ENCODE measurements at regions not wholly inside any gene's neighbourhood (a gene's known extent, or its start where the extent isn't known, plus 50 kb on each side); places are given as distances from the start of the nearest gene placed in this dataset.

DNA sequence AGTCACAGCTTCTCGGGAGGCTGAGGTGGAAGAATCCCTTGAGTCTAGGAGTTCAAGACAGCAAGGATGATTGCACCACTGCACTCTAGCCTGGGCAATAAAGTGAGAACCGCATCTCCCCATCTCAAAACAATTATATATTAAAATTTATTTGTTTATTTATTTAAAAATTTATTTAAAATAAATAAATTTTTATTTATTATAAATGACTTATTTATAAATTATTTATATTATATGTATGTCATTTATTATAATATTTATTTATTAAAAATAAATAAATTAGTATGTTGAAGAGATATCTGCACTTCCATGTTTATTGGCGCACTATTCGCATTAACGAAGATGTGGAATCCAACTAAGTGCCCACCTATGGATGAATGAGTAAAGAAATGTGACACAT, 683.2 kb upstream of the BRINP3 start:
- DNase-seq = no peak

GRCh38 chr1:191162762-191163161, 685.1 kb upstream of the BRINP3 start:
- no peak for DNase-seq

- DNase-seq = no peak
Measured at GRCh38 chr1:191163621-191164020, 686.0 kb upstream of the BRINP3 start.

DNA sequence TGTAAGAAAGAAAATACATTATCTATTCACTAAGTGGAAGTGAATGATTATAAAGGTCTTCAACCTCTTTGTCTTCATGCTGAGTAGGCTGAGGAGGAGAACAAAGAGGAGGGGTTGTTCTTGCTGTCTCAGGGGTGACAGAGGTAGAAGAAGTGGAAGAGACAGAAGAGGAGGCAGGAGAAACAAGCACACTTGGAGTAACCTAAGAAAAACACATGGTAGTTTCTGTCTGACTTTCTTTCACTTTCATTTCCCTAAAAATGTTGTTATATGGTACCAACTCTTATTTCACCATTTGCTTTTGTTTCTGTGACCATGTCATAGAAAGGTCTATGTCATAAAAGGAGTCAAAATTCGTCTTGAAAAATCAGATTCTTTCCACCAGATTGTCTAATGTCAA, 696.6 kb upstream of the BRINP3 start:
- DNase-seq = no peak

DNA sequence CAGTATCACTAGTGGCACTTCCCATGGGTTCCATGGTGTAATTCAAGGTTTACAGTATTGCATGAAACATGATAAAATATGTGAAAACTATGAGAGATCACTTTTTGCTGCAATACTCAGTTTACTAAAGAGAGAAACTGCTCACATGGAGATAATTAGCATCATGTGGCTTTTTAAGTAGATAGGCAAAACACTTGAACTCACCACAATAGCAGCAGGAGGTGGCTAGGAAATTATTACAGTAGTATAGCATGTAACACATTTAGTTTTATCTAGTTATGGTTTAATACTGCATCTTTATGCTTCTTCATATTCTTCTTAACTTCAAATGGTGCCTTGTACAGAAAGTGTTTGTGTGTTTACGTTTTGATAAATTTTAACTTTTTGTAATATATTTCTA, 698.5 kb upstream of the BRINP3 start:
- no peak for DNase-seq

- no peak for DNase-seq
Measured at GRCh38 chr1:191206513-191207207, 729.0 kb upstream of the BRINP3 start.

- no peak for DNase-seq
Measured at GRCh38 chr1:191222206-191222605, 744.5 kb upstream of the BRINP3 start.

DNA sequence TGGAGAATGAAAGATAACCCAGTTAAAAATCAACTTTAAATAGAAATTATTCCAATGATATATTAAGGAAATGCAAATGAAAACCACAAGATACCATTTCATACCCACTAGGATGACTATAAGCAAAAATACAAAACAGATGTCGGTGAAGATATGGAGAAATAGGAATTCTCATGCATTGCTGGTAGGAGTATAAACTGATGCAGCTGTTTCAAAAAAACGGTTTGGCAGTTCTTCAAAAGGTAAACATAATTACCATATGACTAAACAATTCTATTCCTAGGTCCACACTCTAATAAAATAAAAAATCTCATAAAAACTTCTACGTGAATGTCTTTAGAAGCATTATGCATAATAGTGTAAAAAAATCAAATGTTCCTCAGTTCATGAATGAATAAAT, 763.3 kb upstream of the BRINP3 start:
- no peak for DNase-seq

DNA sequence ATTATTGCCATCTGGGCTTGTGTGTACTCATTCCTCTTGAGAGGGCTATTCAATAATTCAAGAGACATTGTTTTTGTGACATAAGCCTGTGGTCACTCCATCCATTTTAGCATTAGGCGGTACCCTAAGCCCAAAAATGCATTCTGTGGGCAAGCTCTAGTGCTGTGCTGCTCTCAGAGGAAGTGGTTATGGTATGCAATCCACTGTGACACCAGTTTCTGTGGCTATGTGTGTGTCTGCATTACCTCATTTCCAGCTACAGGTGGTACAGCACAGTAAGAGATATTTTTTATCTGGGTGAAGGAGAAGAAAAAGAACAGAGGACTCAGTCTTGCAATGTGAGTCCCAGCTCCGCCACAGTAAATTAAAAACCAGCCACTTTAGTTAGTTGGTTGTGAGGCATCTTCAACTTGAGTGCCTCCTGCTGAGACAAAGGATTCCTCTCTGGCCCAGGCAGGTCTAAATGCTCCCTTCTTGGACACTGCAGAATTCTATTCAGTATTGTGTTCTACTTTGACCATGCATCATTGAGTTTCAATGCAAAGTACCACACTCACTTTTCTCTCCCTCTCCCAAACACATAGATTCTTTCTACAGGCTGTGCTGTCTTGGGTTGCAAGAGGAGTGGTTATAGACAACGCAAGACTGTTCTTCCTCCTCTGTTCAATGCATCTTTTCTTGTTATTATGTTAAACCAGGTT, 777.8 kb upstream of the BRINP3 start:
- DNase-seq = no peak

DNA sequence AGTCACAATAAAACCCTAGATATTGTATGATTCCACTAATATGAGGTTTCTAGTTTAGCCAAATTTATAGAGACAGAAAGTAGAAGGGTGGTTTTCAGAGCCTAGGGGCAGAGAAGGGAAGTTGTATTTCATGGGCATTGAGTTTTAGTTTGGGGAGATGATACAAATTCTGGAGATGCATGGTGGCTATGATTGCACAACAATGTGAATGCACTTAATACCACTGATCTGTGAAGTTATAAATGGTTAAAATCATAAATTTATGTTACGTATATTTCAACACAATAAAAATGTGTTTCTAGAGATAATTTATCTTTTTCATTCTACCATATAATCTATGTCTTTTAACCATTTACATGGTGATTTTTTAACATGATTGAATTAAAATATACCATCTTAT, 779.3 kb upstream of the BRINP3 start:
- DNase-seq = no peak

- DNase-seq = no peak
Measured at GRCh38 chr1:191260056-191260455, 782.4 kb upstream of the BRINP3 start.

- DNase-seq = no peak
Measured at GRCh38 chr1:191261111-191261510, 783.4 kb upstream of the BRINP3 start.

DNA sequence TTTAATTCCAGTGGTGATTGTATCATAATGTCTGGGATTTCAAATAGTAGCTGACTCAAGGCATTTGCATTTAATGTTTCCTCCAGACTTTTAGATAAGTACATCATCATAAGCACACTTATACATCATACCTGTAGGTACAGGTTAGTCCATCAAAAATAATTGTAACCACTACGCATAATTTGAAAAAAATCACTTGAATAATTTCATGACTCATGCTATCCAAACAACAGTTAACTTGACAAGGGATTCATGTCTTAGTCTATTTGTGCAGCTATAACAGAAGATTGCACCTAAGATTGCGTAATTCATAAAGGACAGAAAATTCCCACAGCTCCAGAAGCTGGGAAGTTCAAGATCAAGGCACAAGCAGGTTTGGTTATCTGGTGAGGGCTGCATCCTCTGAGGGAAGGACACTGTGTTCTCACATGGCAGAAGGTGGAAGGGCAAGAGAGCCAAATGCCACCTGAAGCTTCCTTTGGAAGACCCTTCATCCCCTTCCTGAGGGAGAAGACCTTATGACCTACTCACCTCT, 801.7 kb upstream of the BRINP3 start:
- no peak for DNase-seq

DNA sequence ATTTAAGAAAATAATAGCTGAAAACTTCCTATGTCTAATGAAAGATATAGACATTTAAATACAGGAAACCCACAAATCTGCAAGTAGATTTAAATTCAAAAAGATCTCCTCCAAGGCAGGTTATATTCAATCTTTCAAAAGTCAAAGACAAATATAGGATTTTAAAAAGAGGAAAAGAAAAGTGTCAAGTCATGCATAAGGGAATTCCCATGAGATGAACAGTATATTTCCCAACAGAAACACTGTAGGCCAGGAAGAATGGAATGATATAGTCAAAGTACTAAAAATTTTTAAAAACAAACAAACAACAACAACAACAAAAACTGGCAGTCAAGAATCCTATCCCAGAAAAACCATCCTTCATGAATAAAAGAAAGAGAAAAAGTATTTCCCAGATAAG, 806.5 kb upstream of the BRINP3 start:
- no peak for DNase-seq

DNA sequence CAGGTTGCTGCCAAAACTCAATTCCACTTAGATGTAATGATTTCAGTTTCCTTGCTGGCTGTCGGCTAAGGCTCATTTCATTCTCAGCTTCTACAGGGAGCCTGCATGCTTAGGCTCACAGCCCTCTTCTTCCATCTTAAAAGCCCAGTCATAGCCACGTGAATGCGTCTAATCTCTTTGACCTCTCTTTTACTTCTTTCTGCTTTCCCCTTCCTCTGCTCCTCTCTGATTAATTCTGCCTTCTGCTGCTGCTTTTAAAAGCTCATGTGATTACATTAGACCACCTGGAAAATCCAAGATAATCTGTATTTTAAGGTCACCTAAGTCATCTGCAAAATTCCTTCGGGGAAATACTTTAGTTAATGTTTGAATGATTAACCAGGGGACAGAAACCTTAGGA, 812.8 kb upstream of the BRINP3 start:
- DNase-seq = no peak

DNA sequence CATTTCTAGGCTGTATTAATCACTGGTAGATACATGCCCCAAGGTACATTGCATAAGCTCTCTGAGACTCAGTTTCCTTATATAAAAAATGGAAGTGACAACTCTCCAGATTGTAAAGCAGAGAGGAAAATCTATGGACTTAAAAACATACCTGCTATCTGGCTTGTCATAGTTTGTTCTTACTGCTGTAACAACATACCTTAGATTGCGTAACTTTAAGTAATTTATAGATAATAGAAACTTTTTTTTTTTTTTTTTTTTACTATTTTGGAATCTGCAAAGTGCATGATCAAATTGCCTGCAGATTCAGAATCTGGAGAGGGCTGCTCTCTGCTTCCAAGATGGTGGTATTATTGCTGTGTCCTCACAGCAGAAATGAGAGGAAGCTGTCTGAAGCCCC, 827.7 kb upstream of the BRINP3 start:
- DNase-seq = no peak

DNA sequence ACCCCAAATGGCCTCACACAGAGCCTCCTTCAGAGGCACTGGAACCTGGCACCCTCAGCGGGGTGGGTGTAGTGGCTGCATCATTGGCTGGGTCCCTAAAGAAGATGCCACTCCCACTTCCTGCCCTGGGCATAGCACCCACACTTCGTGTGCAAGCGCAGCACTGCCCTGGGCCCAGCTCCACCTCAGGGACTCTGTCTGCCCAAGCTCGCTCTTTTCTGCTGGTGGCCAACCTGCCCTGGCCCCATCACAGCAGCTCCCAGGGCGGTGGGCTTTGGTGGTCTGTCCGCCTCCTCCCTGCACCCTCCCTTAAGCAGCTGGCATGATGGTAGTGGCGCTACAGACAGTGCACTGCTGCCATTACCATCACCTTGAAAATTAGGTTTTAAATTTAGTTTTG, 829.3 kb upstream of the BRINP3 start:
- DNase-seq = no peak

- DNase-seq = no peak
Measured at GRCh38 chr1:191320062-191320461, 838.2 kb upstream of the RGS18 start.

GRCh38 chr1:191327868-191328267, 830.4 kb upstream of the RGS18 start:
- no peak for DNase-seq

DNA sequence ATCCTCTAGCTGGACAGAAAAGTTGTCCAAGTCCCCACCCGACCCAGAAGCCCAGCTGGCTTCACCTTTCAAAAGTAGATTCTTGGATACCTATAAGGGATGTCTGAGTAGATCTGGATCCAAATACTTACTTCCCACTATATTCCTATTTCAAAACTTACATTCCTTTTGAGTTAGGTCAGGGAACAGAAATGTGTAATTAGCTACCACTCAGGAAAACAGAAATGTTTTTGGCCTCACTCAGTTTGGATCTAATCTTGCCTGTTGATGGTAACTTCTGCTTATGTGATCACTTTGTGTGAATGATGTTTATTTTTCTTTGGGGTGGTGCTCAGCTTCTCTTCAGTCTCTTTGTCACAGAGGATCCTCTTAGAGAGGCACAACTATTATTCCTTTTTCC, 814.4 kb upstream of the RGS18 start:
- DNase-seq = no peak

GRCh38 chr1:191346381-191346780, 811.9 kb upstream of the RGS18 start:
- no peak for DNase-seq

DNA sequence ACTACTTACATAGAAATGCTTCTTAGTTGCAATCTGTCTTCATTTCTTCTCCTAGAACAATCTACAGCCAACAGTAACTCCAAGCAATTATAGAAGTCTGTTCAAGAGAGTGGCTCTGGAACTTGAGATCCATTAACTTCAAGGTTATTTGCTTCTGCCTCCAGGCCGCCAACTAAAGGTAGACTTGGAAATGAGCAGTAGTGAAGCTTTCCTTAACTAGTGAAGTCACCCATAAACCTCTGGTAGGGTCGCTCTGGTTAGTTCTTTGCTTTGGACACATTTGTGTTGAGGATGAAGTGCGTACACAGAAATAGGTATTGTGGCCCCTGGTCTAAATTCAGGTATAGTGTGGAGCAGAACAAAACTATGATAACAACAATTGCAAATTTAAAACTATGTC, 809.9 kb upstream of the RGS18 start:
- DNase-seq = no peak

- no peak for DNase-seq
Measured at GRCh38 chr1:191350938-191351337, 807.3 kb upstream of the RGS18 start.

GRCh38 chr1:191358724-191359123, 799.5 kb upstream of the RGS18 start:
- no peak for DNase-seq
